ENCODE measurements at regions not wholly inside any gene's neighbourhood (a gene's known extent, or its start where the extent isn't known, plus 50 kb on each side); places are given as distances from the start of the nearest gene placed in this dataset.

DNA sequence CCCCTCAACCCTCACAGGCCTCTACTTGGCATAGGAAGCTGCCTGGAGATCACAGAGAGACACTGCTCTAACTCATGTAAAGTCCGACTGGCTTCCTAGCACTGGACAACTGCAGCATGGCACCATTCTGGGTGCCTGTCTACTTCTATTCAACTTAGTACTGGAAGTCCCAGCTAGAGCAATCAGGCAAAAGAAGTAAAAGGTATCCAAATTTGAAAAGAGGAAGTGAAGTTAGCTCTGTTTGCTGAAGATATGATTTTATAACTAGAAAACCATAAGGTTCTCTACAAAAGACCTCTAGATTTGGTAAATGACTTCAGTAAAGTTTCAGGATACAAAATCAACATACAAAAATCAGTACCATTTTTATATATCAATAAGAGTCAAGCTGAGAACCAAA lies 1017.6 kb downstream of the PCDH9 start:
- no CpG with 5 or more reads among the region's 1 CpG for WGBS (ENCODE audit: insufficient coverage, low lambda C conversion rate)
- no peaks in the 10 kb centered on the region for H3K36me3 ChIP-seq (ENCODE audit: control insufficient read depth, insufficient read depth, low read length)
- no peaks in the 10 kb centered on the region for H3K9me3 ChIP-seq (ENCODE audit: control insufficient read depth, low read depth, low read length)
- H3K4me3 ChIP-seq (ENCODE audit: low read length) = no peak overlapping the region
- no peak overlapping the region for H3K27ac ChIP-seq (ENCODE audit: low read length)
- no peak for DNase-seq
- no peaks in the 10 kb centered on the region for H3K27me3 ChIP-seq (ENCODE audit: control insufficient read depth, insufficient read depth, low read length)
- H3K4me1 ChIP-seq (ENCODE audit: control insufficient read depth, insufficient read depth, low read length) = no peaks in the 10 kb centered on the region

DNA sequence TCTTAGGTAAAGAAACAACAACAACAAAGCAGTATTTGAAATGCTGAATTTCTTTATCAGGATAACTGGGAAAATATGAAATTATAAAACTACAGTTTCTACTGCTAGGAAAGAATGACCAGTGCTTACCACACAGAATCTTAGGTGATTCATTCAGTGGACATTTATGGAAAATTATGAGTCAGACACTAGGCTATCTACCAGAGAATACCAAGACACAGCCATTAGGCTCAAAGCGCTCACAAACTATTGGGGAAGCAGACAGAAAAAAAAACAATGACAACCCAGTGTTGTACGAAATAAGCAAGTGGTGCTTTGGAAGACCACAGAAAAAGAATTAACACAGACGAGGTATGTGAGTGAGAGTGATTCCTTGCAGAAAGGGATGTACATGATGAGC lies 1019.5 kb downstream of the PCDH9 start:
- H3K27me3 ChIP-seq (ENCODE audit: control insufficient read depth, insufficient read depth, low read length) = no peaks in the 10 kb centered on the region
- no peaks in the 10 kb centered on the region for H3K9me3 ChIP-seq (ENCODE audit: control insufficient read depth, low read depth, low read length)
- DNase-seq = no peak
- WGBS (ENCODE audit: insufficient coverage, low lambda C conversion rate) = 90% methylated on average over 3 of the region's 3 CpGs
- H3K4me1 ChIP-seq (ENCODE audit: control insufficient read depth, insufficient read depth, low read length) = no peaks in the 10 kb centered on the region
- no peaks in the 10 kb centered on the region for H3K36me3 ChIP-seq (ENCODE audit: control insufficient read depth, insufficient read depth, low read length)
- no peak overlapping the region for H3K27ac ChIP-seq (ENCODE audit: low read length)
- H3K4me3 ChIP-seq (ENCODE audit: low read length) = no peak overlapping the region

DNA sequence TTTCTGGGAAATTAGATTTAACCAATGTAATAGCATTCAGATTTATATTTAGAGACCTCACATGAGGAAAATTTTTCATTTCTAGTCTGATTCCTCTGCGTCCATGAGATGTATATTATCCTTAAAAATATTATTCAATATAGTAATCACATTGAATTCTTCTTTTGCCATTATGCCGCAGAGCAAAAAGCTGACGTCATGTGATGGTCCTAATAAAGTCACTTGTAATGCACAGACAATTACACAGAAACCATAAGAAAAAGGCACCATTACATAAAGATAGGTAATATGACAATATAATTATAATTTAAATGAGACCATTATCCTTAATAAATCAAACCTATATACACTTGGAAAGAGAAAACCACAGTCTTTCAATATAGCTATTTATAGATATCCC lies 1021.5 kb downstream of the PCDH9 start:
- H3K36me3 ChIP-seq (ENCODE audit: control insufficient read depth, insufficient read depth, low read length) = no peaks in the 10 kb centered on the region
- no peak overlapping the region for H3K27ac ChIP-seq (ENCODE audit: low read length)
- no peaks in the 10 kb centered on the region for H3K27me3 ChIP-seq (ENCODE audit: control insufficient read depth, insufficient read depth, low read length)
- no peaks in the 10 kb centered on the region for H3K4me1 ChIP-seq (ENCODE audit: control insufficient read depth, insufficient read depth, low read length)
- H3K4me3 ChIP-seq (ENCODE audit: low read length) = no peak overlapping the region
- no peak for DNase-seq
- 94% methylated on average over 2 of the region's 3 CpGs for WGBS (ENCODE audit: insufficient coverage, low lambda C conversion rate)
- H3K9me3 ChIP-seq (ENCODE audit: control insufficient read depth, low read depth, low read length) = no peaks in the 10 kb centered on the region

DNA sequence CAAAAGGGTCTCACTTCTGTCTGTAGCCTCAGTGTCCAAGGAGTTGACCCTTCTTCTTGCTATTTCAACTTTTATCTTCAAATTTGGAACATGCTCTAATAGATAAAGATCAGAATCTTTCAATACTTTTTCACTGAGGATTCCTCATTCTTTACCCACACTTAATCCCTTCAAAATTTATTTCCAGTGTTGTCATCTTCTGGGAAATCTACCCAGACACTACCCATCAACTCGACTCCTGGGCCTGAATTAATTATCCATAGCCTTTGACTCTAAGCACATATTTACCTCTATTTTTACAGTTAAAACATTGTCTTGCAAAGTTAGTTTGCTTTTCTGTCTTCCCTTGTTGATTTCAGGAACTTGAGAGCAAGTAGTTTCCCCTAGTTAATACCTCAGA lies 1022.5 kb downstream of the PCDH9 start:
- H3K9me3 ChIP-seq (ENCODE audit: control insufficient read depth, low read depth, low read length) = no peaks in the 10 kb centered on the region
- H3K4me3 ChIP-seq (ENCODE audit: low read length) = no peak overlapping the region
- H3K36me3 ChIP-seq (ENCODE audit: control insufficient read depth, insufficient read depth, low read length) = no peaks in the 10 kb centered on the region
- no peak overlapping the region for H3K27ac ChIP-seq (ENCODE audit: low read length)
- no CpG with 5 or more reads among the region's 1 CpG for WGBS (ENCODE audit: insufficient coverage, low lambda C conversion rate)
- no peak for DNase-seq
- no peaks in the 10 kb centered on the region for H3K27me3 ChIP-seq (ENCODE audit: control insufficient read depth, insufficient read depth, low read length)
- H3K4me1 ChIP-seq (ENCODE audit: control insufficient read depth, insufficient read depth, low read length) = no peaks in the 10 kb centered on the region

DNA sequence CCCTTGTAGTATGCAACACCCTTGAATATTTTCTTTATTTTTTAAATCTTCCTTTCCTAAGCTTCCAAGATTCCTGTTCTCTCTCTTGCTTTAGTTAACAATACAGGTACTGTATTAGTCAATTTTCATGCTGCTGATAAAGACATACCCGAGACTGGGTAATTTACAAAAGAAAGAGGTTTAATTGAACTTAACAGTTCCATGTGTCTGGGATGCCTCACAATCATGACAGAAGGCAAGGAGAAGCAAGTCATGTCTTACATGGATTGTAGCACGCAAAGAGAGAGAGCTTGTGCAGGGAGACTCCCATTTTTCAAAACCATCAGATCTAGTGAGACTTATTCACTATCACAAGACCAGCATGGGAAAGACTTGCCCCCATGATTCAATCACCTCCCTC lies 1024.3 kb downstream of the PCDH9 start:
- no peaks in the 10 kb centered on the region for H3K4me1 ChIP-seq (ENCODE audit: control insufficient read depth, insufficient read depth, low read length)
- no peak for DNase-seq
- no peaks in the 10 kb centered on the region for H3K36me3 ChIP-seq (ENCODE audit: control insufficient read depth, insufficient read depth, low read length)
- H3K4me3 ChIP-seq (ENCODE audit: low read length) = no peak overlapping the region
- no peaks in the 10 kb centered on the region for H3K9me3 ChIP-seq (ENCODE audit: control insufficient read depth, low read depth, low read length)
- WGBS (ENCODE audit: insufficient coverage, low lambda C conversion rate) = 100% methylated on average over 1 of the region's 2 CpGs
- no peak overlapping the region for H3K27ac ChIP-seq (ENCODE audit: low read length)
- H3K27me3 ChIP-seq (ENCODE audit: control insufficient read depth, insufficient read depth, low read length) = no peaks in the 10 kb centered on the region

DNA sequence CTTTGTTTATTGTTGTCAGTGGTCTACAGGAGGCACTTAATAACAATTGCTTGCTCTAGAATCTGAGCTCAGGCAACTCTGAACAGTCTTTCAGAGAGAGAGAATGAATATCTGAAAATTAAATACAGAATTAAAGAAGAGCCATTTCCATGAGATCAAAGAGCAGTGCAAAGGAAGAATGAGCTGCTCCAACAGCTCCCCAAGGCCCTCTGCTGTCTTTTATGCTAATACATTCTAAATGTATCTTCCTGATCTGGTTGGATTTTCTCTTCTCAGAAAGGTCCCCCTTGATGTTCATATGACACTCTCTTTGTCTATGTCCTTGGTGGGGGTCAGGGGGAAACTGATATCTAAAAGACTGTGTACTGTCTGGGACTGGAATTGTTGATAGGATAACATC lies 1029.6 kb downstream of the PCDH9 start:
- Histone ChIP-seq H3K27me3 (ENCODE audit: control insufficient read depth, insufficient read depth, low read length) (no peaks in the 10 kb centered on the region), H3K4me3 (ENCODE audit: low read length) (no peak overlapping the region), H3K36me3 (ENCODE audit: control insufficient read depth, insufficient read depth, low read length) (no peaks in the 10 kb centered on the region), H3K27ac (ENCODE audit: low read length) (no peak overlapping the region), H3K9me3 (ENCODE audit: control insufficient read depth, low read depth, low read length) (no peaks in the 10 kb centered on the region), H3K4me1 (ENCODE audit: control insufficient read depth, insufficient read depth, low read length) (no peaks in the 10 kb centered on the region)
- DNase-seq = no peak

DNA sequence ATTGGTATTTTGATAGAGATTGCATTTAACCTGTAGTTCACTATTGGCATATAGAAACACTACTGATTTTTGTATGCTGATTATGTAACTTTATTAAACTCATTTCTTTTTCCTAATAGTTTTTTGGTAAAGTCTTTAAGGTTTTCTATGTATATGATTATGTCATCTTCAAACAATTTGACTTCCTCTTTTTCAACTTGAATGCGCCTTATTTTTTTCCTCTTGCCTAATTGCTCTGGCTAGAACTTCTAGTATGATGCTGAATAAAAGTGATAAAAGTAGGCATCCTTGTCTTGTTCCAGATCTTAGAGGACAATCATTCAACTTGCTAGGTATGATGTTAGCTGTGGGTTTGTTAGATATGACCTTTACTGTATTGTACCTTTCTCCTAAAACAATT lies 1034.9 kb downstream of the PCDH9 start:
- H3K4me3 ChIP-seq (ENCODE audit: low read length) = no peak overlapping the region
- H3K27ac ChIP-seq (ENCODE audit: low read length) = no peak overlapping the region
- H3K27me3 ChIP-seq (ENCODE audit: control insufficient read depth, insufficient read depth, low read length) = no peaks in the 10 kb centered on the region
- H3K4me1 ChIP-seq (ENCODE audit: control insufficient read depth, insufficient read depth, low read length) = no peaks in the 10 kb centered on the region
- no peak for DNase-seq
- H3K9me3 ChIP-seq (ENCODE audit: control insufficient read depth, low read depth, low read length) = no peaks in the 10 kb centered on the region
- no peaks in the 10 kb centered on the region for H3K36me3 ChIP-seq (ENCODE audit: control insufficient read depth, insufficient read depth, low read length)
- WGBS (ENCODE audit: insufficient coverage, low lambda C conversion rate) = 89% methylated on average over 1 of the region's 1 CpG

DNA sequence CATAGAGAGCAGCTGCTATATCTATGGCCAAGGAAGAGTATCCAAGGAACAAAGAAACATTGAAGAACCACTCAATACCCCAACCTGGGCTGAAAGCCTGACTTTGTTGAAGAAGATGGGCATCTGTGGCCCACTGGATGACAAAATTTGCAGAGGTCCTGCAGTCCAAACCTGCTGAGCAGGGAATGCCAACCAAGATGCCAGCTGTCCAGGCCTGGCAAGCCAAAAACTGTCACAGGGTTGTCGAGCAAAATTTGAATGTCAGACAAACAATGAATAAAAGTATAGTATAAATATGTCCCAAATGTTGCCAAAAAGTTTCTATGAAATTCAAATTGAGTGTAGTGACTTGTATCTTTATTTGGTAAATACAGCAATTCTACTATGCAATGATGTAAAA lies 1040.2 kb downstream of the PCDH9 start:
- H3K9me3 ChIP-seq (ENCODE audit: control insufficient read depth, low read depth, low read length) = no peaks in the 10 kb centered on the region
- no peak overlapping the region for H3K27ac ChIP-seq (ENCODE audit: low read length)
- H3K36me3 ChIP-seq (ENCODE audit: control insufficient read depth, insufficient read depth, low read length) = no peaks in the 10 kb centered on the region
- no peaks in the 10 kb centered on the region for H3K27me3 ChIP-seq (ENCODE audit: control insufficient read depth, insufficient read depth, low read length)
- H3K4me3 ChIP-seq (ENCODE audit: low read length) = no peak overlapping the region
- H3K4me1 ChIP-seq (ENCODE audit: control insufficient read depth, insufficient read depth, low read length) = no peaks in the 10 kb centered on the region
- WGBS (ENCODE audit: insufficient coverage, low lambda C conversion rate) = 71% methylated on average over 1 of the region's 1 CpG
- DNase-seq = no peak

DNA sequence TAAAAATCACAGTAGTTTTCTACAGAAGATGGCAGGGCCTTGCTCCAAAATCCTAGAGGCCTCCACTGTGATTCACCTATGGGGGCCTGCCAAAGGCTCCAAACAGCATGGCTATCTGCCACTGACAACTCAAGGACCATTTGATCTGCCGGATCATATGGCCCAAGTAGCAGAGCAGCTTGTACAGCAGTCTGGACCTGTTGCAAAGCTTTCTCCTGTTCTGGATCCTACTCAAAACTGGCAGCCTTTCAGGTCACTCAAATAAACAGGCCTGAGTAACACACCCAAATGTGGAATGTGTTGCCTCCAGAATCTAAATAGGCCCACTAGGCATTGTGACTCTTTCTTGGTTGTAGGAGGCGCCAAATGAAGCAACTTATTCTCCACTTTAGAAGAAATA lies 1049.3 kb downstream of the PCDH9 start:
- H3K4me1 ChIP-seq (ENCODE audit: control insufficient read depth, insufficient read depth, low read length) = no peaks in the 10 kb centered on the region
- H3K27me3 ChIP-seq (ENCODE audit: control insufficient read depth, insufficient read depth, low read length) = no peaks in the 10 kb centered on the region
- DNase-seq = no peak
- H3K36me3 ChIP-seq (ENCODE audit: control insufficient read depth, insufficient read depth, low read length) = no peaks in the 10 kb centered on the region
- WGBS (ENCODE audit: insufficient coverage, low lambda C conversion rate) = 100% methylated on average over 1 of the region's 2 CpGs
- H3K4me3 ChIP-seq (ENCODE audit: low read length) = no peak overlapping the region
- H3K9me3 ChIP-seq (ENCODE audit: control insufficient read depth, low read depth, low read length) = no peaks in the 10 kb centered on the region
- H3K27ac ChIP-seq (ENCODE audit: low read length) = no peak overlapping the region

DNA sequence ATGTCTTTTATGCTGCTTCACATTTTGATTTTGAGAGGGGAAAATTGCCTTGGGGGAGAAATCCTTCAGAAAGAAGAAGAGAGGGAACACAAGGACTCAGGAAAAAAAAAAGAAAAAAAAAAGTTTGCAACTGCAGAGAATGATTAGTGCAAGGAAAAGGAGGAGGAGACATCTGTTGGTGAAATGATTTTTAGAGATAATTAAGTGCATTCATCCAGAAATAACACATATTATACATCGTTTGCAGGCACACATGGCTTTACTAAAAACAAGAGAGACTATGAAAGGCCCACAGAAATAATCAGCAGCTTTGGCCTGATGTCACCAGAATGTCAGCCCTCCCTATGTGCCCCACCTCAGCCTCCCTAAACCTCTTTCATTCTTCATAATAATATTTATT lies 1058.2 kb downstream of the PCDH9 start:
- no peak for DNase-seq
- H3K9me3 ChIP-seq (ENCODE audit: control insufficient read depth, low read depth, low read length) = no peaks in the 10 kb centered on the region
- WGBS (ENCODE audit: insufficient coverage, low lambda C conversion rate) = no CpG with 5 or more reads among the region's 1 CpG
- H3K36me3 ChIP-seq (ENCODE audit: control insufficient read depth, insufficient read depth, low read length) = no peaks in the 10 kb centered on the region
- no peaks in the 10 kb centered on the region for H3K27me3 ChIP-seq (ENCODE audit: control insufficient read depth, insufficient read depth, low read length)
- H3K4me1 ChIP-seq (ENCODE audit: control insufficient read depth, insufficient read depth, low read length) = no peaks in the 10 kb centered on the region
- no peak overlapping the region for H3K4me3 ChIP-seq (ENCODE audit: low read length)
- no peak overlapping the region for H3K27ac ChIP-seq (ENCODE audit: low read length)

DNA sequence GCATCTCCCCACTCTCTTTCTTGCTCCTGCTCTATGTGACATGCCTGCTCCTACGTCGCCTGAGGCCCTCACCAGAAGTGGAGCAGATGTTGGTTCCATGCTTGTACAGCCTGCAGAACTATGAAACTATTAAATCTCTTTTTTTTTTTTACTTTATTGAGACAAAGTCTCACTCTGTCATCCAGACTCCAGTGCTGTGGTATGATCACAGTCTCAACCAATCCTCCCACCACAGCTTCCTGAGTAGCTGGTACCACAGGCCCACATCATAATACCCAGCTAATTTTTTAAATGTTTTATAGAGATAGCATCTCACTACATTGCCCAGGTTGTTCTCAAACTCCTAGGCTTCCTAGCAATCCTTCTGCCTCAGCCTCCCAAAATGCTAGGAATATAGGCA lies 1067.7 kb downstream of the PCDH9 start:
- Histone ChIP-seq H3K27ac (ENCODE audit: low read length) (no peak overlapping the region), H3K9me3 (ENCODE audit: control insufficient read depth, low read depth, low read length) (no peaks in the 10 kb centered on the region), H3K4me1 (ENCODE audit: control insufficient read depth, insufficient read depth, low read length) (no peaks in the 10 kb centered on the region), H3K36me3 (ENCODE audit: control insufficient read depth, insufficient read depth, low read length) (no peaks in the 10 kb centered on the region), H3K27me3 (ENCODE audit: control insufficient read depth, insufficient read depth, low read length) (no peaks in the 10 kb centered on the region), H3K4me3 (ENCODE audit: low read length) (no peak overlapping the region)
- no CpG with 5 or more reads among the region's 2 CpGs for WGBS (ENCODE audit: insufficient coverage, low lambda C conversion rate)
- DNase-seq = no peak
